ENCODE measurements at regions not wholly inside any gene's neighbourhood (a gene's known extent, or its start where the extent isn't known, plus 50 kb on each side); places are given as distances from the start of the nearest gene placed in this dataset.

- no peak for DNase-seq (ENCODE audit: low read depth, low spot score)
- no peak overlapping the region for H3K27ac Mint-ChIP-seq (ENCODE audit: unreplicated experiment)
- H3K27me3 Mint-ChIP-seq (ENCODE audit: low read depth): no peaks in the 10 kb centered on the region
- H3K36me3 Mint-ChIP-seq (ENCODE audit: low read depth): no peaks in the 10 kb centered on the region
- no peak overlapping the region for H3K4me3 Mint-ChIP-seq
- no peak for TF ChIP-seq CTCF (conservative IDR thresholded peaks at IDR 0.05)
- H3K4me1 Mint-ChIP-seq: no peaks in the 10 kb centered on the region
- peaks cover 6% of the 10 kb centered on the region for H3K9me3 Mint-ChIP-seq
These were observed 61.9 kb upstream of the IGFBP2 start for GRCh38 chr2:216571178-216571908.

- no peak for DNase-seq (ENCODE audit: low read depth, low spot score)
- H3K4me3 Mint-ChIP-seq: no peak overlapping the region
- no peaks in the 10 kb centered on the region for H3K4me1 Mint-ChIP-seq
- H3K36me3 Mint-ChIP-seq (ENCODE audit: low read depth): no peaks in the 10 kb centered on the region
- H3K27me3 Mint-ChIP-seq (ENCODE audit: low read depth): no peaks in the 10 kb centered on the region
- peaks cover 6% of the 10 kb centered on the region for H3K9me3 Mint-ChIP-seq
- no peak for TF ChIP-seq CTCF (conservative IDR thresholded peaks at IDR 0.05)
- no peak overlapping the region for H3K27ac Mint-ChIP-seq (ENCODE audit: unreplicated experiment)
These were observed 61.2 kb upstream of the IGFBP2 start for GRCh38 chr2:216571909-216572513.

GRCh38 chr2:216572582-216573578 lies 60.3 kb upstream of the IGFBP2 start:
- H3K4me3 Mint-ChIP-seq: no peak overlapping the region
- TF ChIP-seq CTCF (conservative IDR thresholded peaks at IDR 0.05): no peak
- no peaks in the 10 kb centered on the region for H3K4me1 Mint-ChIP-seq
- H3K9me3 Mint-ChIP-seq: peaks cover 6% of the 10 kb centered on the region
- no peak for DNase-seq (ENCODE audit: low read depth, low spot score)
- no peaks in the 10 kb centered on the region for H3K27me3 Mint-ChIP-seq (ENCODE audit: low read depth)
- no peaks in the 10 kb centered on the region for H3K36me3 Mint-ChIP-seq (ENCODE audit: low read depth)
- H3K27ac Mint-ChIP-seq (ENCODE audit: unreplicated experiment): no peak overlapping the region

GRCh38 chr2:216574046-216574445 lies 59.2 kb upstream of the IGFBP2 start:
- peaks cover 6% of the 10 kb centered on the region for H3K9me3 Mint-ChIP-seq
- no peaks in the 10 kb centered on the region for H3K27me3 Mint-ChIP-seq (ENCODE audit: low read depth)
- TF ChIP-seq CTCF (conservative IDR thresholded peaks at IDR 0.05): no peak
- no peak for DNase-seq (ENCODE audit: low read depth, low spot score)
- no peaks in the 10 kb centered on the region for H3K36me3 Mint-ChIP-seq (ENCODE audit: low read depth)
- no peak overlapping the region for H3K27ac Mint-ChIP-seq (ENCODE audit: unreplicated experiment)
- no peak overlapping the region for H3K4me3 Mint-ChIP-seq
- no peaks in the 10 kb centered on the region for H3K4me1 Mint-ChIP-seq

GRCh38 chr2:216574586-216574985 lies 58.6 kb upstream of the IGFBP2 start:
- DNase-seq (ENCODE audit: low read depth, low spot score): no peak
- H3K27ac Mint-ChIP-seq (ENCODE audit: unreplicated experiment): no peak overlapping the region
- H3K4me3 Mint-ChIP-seq: no peak overlapping the region
- no peaks in the 10 kb centered on the region for H3K27me3 Mint-ChIP-seq (ENCODE audit: low read depth)
- no peaks in the 10 kb centered on the region for H3K36me3 Mint-ChIP-seq (ENCODE audit: low read depth)
- TF ChIP-seq CTCF (conservative IDR thresholded peaks at IDR 0.05): no peak
- no peaks in the 10 kb centered on the region for H3K4me1 Mint-ChIP-seq
- peaks cover 6% of the 10 kb centered on the region for H3K9me3 Mint-ChIP-seq

Measured in neural crest cell (in vitro differentiated cells).